SK-N-SH (cell line): ENCODE measurements at regions not wholly inside any gene's neighbourhood (a gene's known extent, or its start where the extent isn't known, plus 50 kb on each side); places are given as distances from the start of the nearest gene placed in this dataset.
"Not testable (repeated sequence)": the region's sequence is repeated elsewhere in the genome, so short reads cannot be mapped to it uniquely, and the experiment has no call there.

Source experiments
- CTCF ChIA-PET: fragments of 300-600, 350-600 bp; formaldehyde crosslinking; extraction: SDS; loops from one replicate; lab custom pipeline; 2021; lab: Yijun Ruan, JAX
- POLR2A ChIA-PET: fragments of 350-600 bp; sonication (Branson Sonifier 250); formaldehyde crosslinking; extraction: SDS; loops from one replicate; lab custom pipeline; 2020; ENCODE audit warnings: antibody characterized with exemption, inconsistent platforms; lab: Yijun Ruan, JAX
- DNase-seq: peaks from one replicate; pipeline ENCODE4 v3.0.0; 2012
- H2AFZ ChIP-seq: fragments of 200-600 bp; sonication (generic); 2 replicates; pipeline ENCODE4 v1.8.1; 2016; ENCODE audit warnings: antibody characterized with exemption, mild to moderate bottlenecking, low read depth
- H3F3A ChIP-seq: fragments of 200-600 bp; sonication (generic); replicated peaks from 2 replicates; pipeline ENCODE3; 2016; ENCODE audit warnings: antibody characterized with exemption, mild to moderate bottlenecking; ENCODE audit not compliant: insufficient read depth
- H3K27ac ChIP-seq, 2 experiments: fragments of 200-500 bp in 1 of 2; fragments of 200-600 bp in 1 of 2; sonication (Bioruptor generic) in 1 of 2; sonication (generic), shearing (Covaris generic) in 1 of 2; 2 replicates each; pipeline versions ENCODE4 v1.5.1 to v1.6.1; 2014 to 2016; ENCODE audit warnings: low read depth in 2 of 2, inconsistent platforms in 1 of 2, low read length in 1 of 2, mild to moderate bottlenecking in 1 of 2, mixed read lengths in 1 of 2
- H3K27me3 ChIP-seq: fragments of 200-600 bp; sonication (generic), shearing (Covaris generic); 2 replicates; pipeline ENCODE4 v1.6.1; 2016; ENCODE audit warnings: mixed run types; ENCODE audit not compliant: insufficient read depth
- H3K36me3 ChIP-seq, 2 experiments: fragments of 200-500 bp in 1 of 2; fragments of 200-600 bp in 1 of 2; sonication (Bioruptor generic) in 1 of 2; sonication (generic) in 1 of 2; replicated peaks in 1 of 2; 2 replicates each; pipeline versions ENCODE3 to v1.5.1; 2014 to 2016; ENCODE audit warnings: low read length in 1 of 2, mild to moderate bottlenecking in 1 of 2; ENCODE audit not compliant: insufficient read depth in 2 of 2, control insufficient read depth in 1 of 2
- H3K4me1 ChIP-seq, 2 experiments: fragments of 200-500 bp in 1 of 2; fragments of 200-600 bp in 1 of 2; sonication (Bioruptor generic) in 1 of 2; sonication (generic), shearing (Covaris generic) in 1 of 2; 2 replicates each; pipeline versions ENCODE4 v1.5.1 to v1.6.1; 2014 to 2016; ENCODE audit warnings: low read depth in 1 of 2, low read length in 1 of 2, mixed run types in 1 of 2; ENCODE audit not compliant: insufficient read depth in 2 of 2, control insufficient read depth in 1 of 2
- H3K4me2 ChIP-seq: fragments of 200-600 bp; sonication (generic), shearing (Covaris generic); 2 replicates; pipeline ENCODE4 v1.6.1; 2017; ENCODE audit warnings: mixed run types
- H3K4me3 ChIP-seq, 2 experiments: fragments of 200-500 bp in 1 of 2; fragments of 200-600 bp in 1 of 2; sonication (Bioruptor generic) in 1 of 2; sonication (generic), shearing (Covaris generic) in 1 of 2; 2 replicates each; pipeline versions ENCODE4 v1.5.1 to v1.8.1; 2014 to 2016; ENCODE audit warnings: low read depth in 2 of 2, inconsistent platforms in 1 of 2, low read length in 1 of 2, mild to moderate bottlenecking in 1 of 2, mixed read lengths in 1 of 2, moderate library complexity in 1 of 2
- H3K79me2 ChIP-seq: fragments of 200-600 bp; sonication (generic); 2 replicates; pipeline ENCODE4 v1.8.1; 2017; ENCODE audit warnings: mild to moderate bottlenecking; ENCODE audit not compliant: insufficient read depth
- H3K9ac ChIP-seq: fragments of 200-600 bp; sonication (generic); 2 replicates; pipeline ENCODE4 v1.6.1; 2017; ENCODE audit warnings: mixed run types
- H3K9me2 ChIP-seq: fragments of 200-600 bp; sonication (generic); 2 replicates; pipeline ENCODE4 v1.6.1; 2017; ENCODE audit warnings: mixed run types
- H3K9me3 ChIP-seq: fragments of 200-600 bp; sonication (generic); 2 replicates; pipeline ENCODE4 v1.6.1; 2017; ENCODE audit warnings: mixed run types, mild to moderate bottlenecking, moderate library complexity
- H4K20me1 ChIP-seq: fragments of 200-600 bp; sonication (generic); 2 replicates; pipeline ENCODE4 v1.6.1; 2017; ENCODE audit warnings: mild to moderate bottlenecking, mixed run types; ENCODE audit not compliant: insufficient read depth
- FOSL2 ChIP-seq: IDR thresholded peaks from 2 replicates; pipeline ENCODE4 v1.4.0; 2012; ENCODE audit warnings: low read depth, mild to moderate bottlenecking, moderate library complexity, borderline replicate concordance
- JUND ChIP-seq: IDR thresholded peaks from 2 replicates; pipeline ENCODE4 v1.4.0; 2012
- MXI1 ChIP-seq: IDR thresholded peaks from 2 replicates; pipeline ENCODE4 v1.6.1; 2012; ENCODE audit warnings: mild to moderate bottlenecking, low read depth, low read length, improper control_type of control experiment
- PBX3 ChIP-seq: IDR thresholded peaks from 2 replicates; pipeline ENCODE4; 2012
- RCOR1 ChIP-seq: fragments of 150-350 bp; IDR thresholded peaks from 2 replicates; pipeline ENCODE4 v1.6.1; 2017; ENCODE audit warnings: antibody characterized with exemption, low read length
- REST ChIP-seq: IDR thresholded peaks from 2 replicates; pipeline ENCODE4 v1.6.1; 2012; ENCODE audit warnings: mild to moderate bottlenecking, low read depth, low read length, moderate library complexity
- RFX5 ChIP-seq: IDR thresholded peaks from 2 replicates; pipeline ENCODE4 v1.6.1; 2012; ENCODE audit warnings: mild to moderate bottlenecking, improper control_type of control experiment, low read length
- SIN3A ChIP-seq: IDR thresholded peaks from 2 replicates; pipeline ENCODE4 v1.6.1; 2012; ENCODE audit warnings: low read depth, mild to moderate bottlenecking, low read length, moderate library complexity, borderline replicate concordance
- USF2 ChIP-seq: fragments of 150-350 bp; IDR thresholded peaks from 2 replicates; pipeline ENCODE4 v1.6.1; 2017; ENCODE audit warnings: antibody characterized with exemption, low read length, low read depth, borderline replicate concordance
- WGBS: methylation state at CpG from one replicate; pipeline ENCODE4 v1.1.6; 2017; ENCODE audit warnings: low lambda C conversion rate; 5-methylcytosine and 5-hydroxymethylcytosine counted together

GRCh38 chr4:167858127-167858526, 234.2 kb upstream of the ANXA10 start:
- H3K27me3 ChIP-seq, POLR2A ChIA-PET, H3K36me3 ChIP-seq, H3K4me2 ChIP-seq, H2AFZ ChIP-seq, CTCF ChIA-PET, DNase-seq, H3K4me3 ChIP-seq, H3K79me2 ChIP-seq, H3K9me2 ChIP-seq, H3F3A ChIP-seq, H3K27ac ChIP-seq, H3K9ac ChIP-seq, H3K9me3 ChIP-seq, H3K4me1 ChIP-seq, H4K20me1 ChIP-seq: not testable (repeated sequence)
- WGBS = 61% methylated on average over 11 of the region's 15 CpGs

- Histone ChIP-seq H3K27me3 (no peaks in the 10 kb centered on the region), H3K9ac (no peak overlapping the region), H3K4me2 (no peak overlapping the region), H3K36me3 (no peaks in the 10 kb centered on the region)
- 15% methylated on average over 3 of the region's 3 CpGs for WGBS
- TF ChIP-seq RFX5 (no peak), SIN3A (no peak), RCOR1 (no peak), MXI1 (no peak), PBX3 (no peak), USF2 (no peak), JUND (no peak)
- TF ChIP-seq, all 33 proteins: peak for 0
- Histone ChIP-seq H3K9me2 (no peaks in the 10 kb centered on the region), H3K9me3 (no peaks in the 10 kb centered on the region), H3K4me3 (no peak overlapping the region), H4K20me1 (no peaks in the 10 kb centered on the region), H3K79me2 (no peaks in the 10 kb centered on the region), H3K4me1 (no peaks in the 10 kb centered on the region), H3F3A (no peaks in the 10 kb centered on the region), H3K27ac (no peak overlapping the region), H2AFZ (no peak overlapping the region)
- ChIA-PET POLR2A (no interaction called here), CTCF (no interaction called here)
- DNase-seq = no peak
Observed at GRCh38 chr4:167867191-167867590, 225.1 kb upstream of the ANXA10 start.

GRCh38 chr4:167868163-167868562, 224.2 kb upstream of the ANXA10 start:
- ChIA-PET POLR2A (no interaction called here), CTCF (no interaction called here)
- H3K27ac ChIP-seq = no peak overlapping the region
- H3K36me3 ChIP-seq = no peaks in the 10 kb centered on the region
- H2AFZ ChIP-seq = no peak overlapping the region
- no peaks in the 10 kb centered on the region for H3K27me3 ChIP-seq
- TF ChIP-seq FOSL2 = no peak
- no peak for TF ChIP-seq REST
- TF ChIP-seq RCOR1 = no peak
- H4K20me1 ChIP-seq = no peaks in the 10 kb centered on the region
- no peak for DNase-seq
- no peaks in the 10 kb centered on the region for H3K9me2 ChIP-seq
- H3K9ac ChIP-seq = no peak overlapping the region
- WGBS = 0% methylated on average over 1 of the region's 1 CpG
- H3K79me2 ChIP-seq = no peaks in the 10 kb centered on the region
- H3K9me3 ChIP-seq = no peaks in the 10 kb centered on the region
- no peak overlapping the region for H3K4me3 ChIP-seq
- no peaks in the 10 kb centered on the region for H3F3A ChIP-seq
- no peak overlapping the region for H3K4me2 ChIP-seq
- no peaks in the 10 kb centered on the region for H3K4me1 ChIP-seq
